GM10266 (cell line): ENCODE measurements at regions not wholly inside any gene's neighbourhood (a gene's known extent, or its start where the extent isn't known, plus 50 kb on each side); places are given as distances from the start of the nearest gene placed in this dataset.
"Not testable (repeated sequence)": the region's sequence is repeated elsewhere in the genome, so short reads cannot be mapped to it uniquely, and the experiment has no call there.

ENCODE experiments used
- DNase-seq: peaks from one replicate; pipeline ENCODE4 v3.0.0; 2012; ENCODE audit errors: extremely low spot score

DNA sequence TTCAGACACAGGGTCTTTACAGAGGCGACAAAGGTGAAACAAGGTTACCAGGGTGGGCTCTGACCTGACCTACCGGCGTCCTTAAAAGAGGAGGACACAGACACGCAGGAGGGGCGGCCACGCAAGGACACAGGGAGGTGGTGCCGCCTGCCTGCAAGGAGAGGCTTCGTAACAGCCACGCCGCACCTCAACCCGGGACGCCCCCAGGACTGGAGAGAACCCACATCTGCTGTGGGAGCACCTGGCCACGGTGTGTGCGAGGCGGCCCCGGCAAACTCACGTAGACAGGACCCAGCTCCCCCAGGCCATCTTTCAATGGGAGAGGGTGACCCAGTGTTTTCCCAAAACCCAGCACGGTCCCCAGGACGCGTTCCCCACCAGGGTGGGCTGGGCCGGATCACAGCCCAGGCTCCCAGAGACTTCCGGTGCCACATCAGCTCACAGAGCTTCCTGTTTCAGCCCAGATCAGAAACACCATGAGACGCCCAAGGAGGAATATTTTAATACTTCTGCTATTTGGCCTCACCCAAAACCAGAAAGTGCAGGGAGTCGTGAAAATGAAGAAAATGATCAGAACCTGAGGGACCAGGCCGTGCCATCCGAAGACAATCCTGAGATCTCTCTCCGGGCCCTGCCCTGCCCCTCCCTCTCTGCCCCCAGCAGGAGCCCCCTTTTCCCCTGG is 5417.4 kb upstream of the TPTE start:
- not testable (repeated sequence) for DNase-seq

GRCh38 chr21:5104562-5104928 is 5416.8 kb upstream of the TPTE start:
- not testable (repeated sequence) for DNase-seq

DNA sequence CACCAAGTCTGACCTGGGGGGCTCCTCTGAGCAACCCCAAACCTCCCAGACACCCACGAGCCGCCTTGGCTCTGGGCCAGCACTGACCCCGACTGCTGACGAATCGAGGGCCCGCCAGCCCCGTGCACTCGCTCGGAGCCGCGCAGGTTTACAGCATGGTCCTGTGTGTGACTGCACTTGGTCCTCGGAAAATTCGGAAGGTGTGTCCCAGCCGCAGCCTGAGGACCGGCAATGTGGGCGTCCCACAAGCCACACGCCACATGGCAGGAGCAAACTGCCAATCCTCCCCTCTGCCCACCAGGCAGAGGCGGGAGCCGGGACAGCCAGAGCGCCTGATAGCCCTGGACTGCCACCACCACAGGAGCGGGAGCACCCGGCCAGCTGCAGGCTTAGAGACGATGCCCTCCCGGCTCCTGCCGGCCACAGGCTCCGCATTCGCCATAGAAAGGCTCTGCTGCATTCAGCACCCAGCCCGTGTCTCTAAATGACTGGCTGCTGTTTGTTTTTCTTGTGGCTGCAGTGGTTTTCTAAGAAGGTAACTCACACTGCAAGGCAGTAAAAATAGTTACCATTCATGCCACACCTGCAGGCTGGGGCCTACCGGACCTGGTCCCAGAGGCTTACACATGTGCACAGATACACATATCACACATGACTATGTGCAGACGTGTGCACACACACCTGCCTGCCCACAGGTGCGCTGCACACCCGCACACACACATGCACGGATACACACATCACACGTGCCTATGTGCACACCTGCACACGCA is 5415.3 kb upstream of the TPTE start:
- DNase-seq = not testable (repeated sequence)

GRCh38 chr21:5106767-5107464 is 5414.5 kb upstream of the TPTE start:
- not testable (repeated sequence) for DNase-seq

GRCh38 chr21:5107637-5108036 is 5413.7 kb upstream of the TPTE start:
- not testable (repeated sequence) for DNase-seq

DNA sequence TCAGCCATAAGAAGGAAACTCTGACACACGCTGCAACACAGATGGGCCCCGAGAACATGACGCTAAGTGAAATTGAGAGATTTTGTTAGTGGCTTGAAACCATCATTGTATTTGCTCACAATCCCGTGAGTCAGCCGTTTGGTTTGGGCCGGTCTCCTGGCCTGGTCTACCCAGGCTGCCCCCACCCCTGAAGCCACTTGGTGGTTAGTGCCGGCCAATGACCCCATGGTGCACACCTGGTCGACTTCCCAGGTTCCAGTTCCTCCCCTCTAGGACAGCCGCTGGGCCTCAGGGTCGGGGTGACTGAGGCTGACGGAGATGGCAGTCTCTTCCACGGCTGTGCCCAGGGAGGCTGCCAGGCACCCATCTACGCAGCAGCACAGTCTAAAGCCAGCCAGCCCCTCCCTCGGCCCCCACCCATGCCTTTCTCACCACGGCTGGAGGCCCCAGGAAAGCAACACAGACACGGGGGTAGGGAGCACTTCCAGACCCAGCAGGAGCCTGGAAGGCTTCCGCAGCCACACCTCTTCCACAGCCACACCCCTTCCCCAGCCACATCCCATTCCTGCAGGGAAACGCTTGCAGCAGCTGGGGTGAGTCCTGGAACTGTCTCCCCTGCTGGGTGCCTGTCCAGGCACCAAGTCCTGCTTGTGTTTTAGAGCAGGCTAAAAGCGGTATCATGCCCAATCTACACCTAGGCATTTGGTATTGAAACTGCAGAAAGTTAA is 5413.2 kb upstream of the TPTE start:
- not testable (repeated sequence) for DNase-seq

DNA sequence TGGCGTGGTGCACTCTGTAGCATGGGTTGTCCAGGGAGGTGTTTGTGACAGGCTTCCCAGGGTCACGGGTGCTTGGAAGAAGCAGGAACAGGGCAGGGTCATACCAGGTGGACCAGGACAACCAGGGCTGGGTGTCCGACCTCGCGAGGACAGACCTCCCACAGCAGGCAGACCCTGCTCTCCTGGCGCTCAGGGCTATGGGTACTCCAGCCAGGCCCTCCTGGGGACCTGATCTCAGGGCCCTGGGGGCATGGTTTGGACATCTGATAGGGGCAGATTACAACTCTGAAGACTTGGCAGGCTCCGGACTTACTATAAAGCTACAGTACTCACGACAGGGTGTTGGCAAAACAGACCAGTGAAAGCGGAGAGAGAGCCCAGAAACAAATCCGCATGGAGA is 5410.2 kb upstream of the TPTE start:
- not testable (repeated sequence) for DNase-seq

DNA sequence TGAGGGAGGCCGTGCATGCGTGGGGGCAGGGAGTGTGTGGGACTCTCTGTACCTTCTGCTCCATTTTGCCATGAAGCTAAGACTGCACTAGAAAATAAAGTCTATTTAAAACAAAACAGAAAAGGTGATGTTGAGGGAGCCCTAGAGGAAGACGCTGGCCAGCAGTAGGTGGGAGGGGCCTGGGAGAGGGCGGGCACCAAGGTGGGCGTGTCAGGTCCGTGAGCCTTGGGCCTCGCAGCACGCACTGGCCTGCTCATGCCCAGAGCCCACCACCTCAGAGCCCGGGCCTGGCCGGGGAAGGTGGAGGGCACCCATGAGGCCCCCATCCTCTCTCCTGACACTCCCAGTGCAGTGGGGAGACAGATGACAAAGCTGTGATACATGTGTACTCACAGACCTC is 5408.3 kb upstream of the TPTE start:
- DNase-seq = not testable (repeated sequence)

GRCh38 chr21:5114468-5114867 is 5406.9 kb upstream of the TPTE start:
- not testable (repeated sequence) for DNase-seq

- not testable (repeated sequence) for DNase-seq
Observed at GRCh38 chr21:5114893-5115645, 5406.3 kb upstream of the TPTE start.

GRCh38 chr21:5115646-5116343 is 5405.6 kb upstream of the TPTE start:
- DNase-seq = not testable (repeated sequence)

GRCh38 chr21:5116344-5117123 is 5404.8 kb upstream of the TPTE start:
- not testable (repeated sequence) for DNase-seq

GRCh38 chr21:5117135-5117534 is 5404.2 kb upstream of the TPTE start:
- DNase-seq = not testable (repeated sequence)

DNA sequence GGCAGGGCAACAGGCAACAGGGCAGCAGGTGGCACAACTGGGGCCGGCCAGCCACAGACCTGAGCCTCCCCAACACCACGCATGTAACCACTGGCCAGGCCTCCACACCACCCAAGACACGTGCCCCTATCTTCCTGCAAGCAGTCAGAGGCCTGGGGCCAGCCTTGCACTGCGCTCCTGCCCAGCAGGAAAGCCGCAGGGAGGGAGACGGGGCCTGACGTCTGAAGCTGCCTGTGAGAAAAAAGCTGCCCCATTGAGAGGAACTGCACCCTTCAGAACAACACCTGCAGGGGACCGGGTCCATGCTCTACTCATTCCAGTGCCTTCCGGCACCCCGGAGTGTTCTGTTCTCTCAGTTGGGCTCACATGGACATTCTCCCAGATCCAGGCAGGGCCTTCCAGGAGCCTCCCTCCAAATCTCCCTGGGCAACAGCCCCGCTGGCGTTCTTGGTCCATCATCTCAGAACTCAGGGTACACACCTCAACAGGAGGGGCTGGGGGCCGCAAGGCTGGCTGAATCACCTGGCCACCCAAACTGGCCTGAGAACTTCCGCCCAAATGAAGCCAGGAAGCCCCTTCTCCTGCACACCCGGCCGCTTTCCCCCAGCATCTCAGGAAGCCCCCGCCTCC is 5403.6 kb upstream of the TPTE start:
- DNase-seq = not testable (repeated sequence)

- DNase-seq = not testable (repeated sequence)
Observed at GRCh38 chr21:5118296-5118679, 5403.1 kb upstream of the TPTE start.

GRCh38 chr21:5119179-5119578 is 5402.2 kb upstream of the TPTE start:
- DNase-seq = not testable (repeated sequence)

DNA sequence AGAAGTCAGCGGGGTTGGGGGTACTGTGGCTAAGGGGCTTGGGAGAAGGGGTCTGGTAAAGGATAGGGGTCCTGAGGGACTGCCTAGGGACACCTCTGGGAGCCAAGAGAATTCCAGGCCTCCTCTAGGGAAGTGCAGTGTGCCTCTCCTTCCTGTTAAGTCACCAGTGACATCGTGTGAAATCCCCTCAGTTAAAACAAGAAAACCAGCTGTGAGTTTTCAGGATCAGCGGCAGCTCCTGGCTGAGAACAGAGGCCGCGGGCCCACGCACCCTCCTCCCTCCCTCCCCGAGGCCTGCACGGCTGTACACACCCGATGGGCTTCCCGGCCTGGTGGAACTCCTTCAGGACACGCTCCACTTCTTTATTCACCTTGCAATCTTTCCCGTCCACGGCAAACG is 5400.0 kb upstream of the TPTE start:
- DNase-seq = not testable (repeated sequence)

DNA sequence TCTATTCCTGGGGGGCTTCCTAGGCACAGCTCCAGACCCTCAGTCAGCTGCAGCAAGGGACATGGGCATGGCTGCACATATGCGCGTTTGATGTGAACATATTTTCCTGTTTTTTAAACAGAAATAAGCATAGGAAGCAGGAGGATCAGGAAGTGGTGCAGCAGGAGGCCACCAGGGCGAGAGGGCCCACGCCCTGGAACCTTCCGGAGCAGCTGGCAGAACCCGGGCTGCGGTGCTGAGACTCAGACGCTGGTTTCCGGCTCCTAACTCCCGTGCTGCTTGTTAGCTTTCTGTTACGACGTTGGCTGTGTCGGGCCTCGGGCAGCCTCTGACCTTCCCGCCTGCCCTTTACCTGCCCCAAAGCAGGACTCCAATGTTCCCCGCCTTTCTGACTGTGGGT is 5399.5 kb upstream of the TPTE start:
- DNase-seq = not testable (repeated sequence)
